K562 (cell line): ENCODE measurements at regions not wholly inside any gene's neighbourhood (a gene's known extent, or its start where the extent isn't known, plus 50 kb on each side); places are given as distances from the start of the nearest gene placed in this dataset.

Experiments
- ARID3A ChIP-seq: IDR thresholded peaks from 2 replicates; pipeline ENCODE4 v1.6.1; 2012; ENCODE audit warnings: low read depth, low read length, improper control_type of control experiment, borderline replicate concordance
- ASH1L ChIP-seq: fragments of 450-650 bp; IDR thresholded peaks from 2 replicates; pipeline ENCODE4 v1.6.1; 2018; ENCODE audit warnings: borderline replicate concordance, mild to moderate bottlenecking, low read depth; ENCODE audit not compliant: partially characterized antibody
- BCOR ChIP-seq: fragments of 450-650 bp; IDR thresholded peaks from 2 replicates; pipeline ENCODE4 v1.6.1; 2016
- HSF4 ChIP-seq: fragments of 250-450 bp; sonication (Bioruptor Pico); IDR thresholded peaks from 2 replicates; pipeline ENCODE4 v2.1.2; 2022; ENCODE audit warnings: mild to moderate bottlenecking, moderate library complexity, borderline replicate concordance
- KAT7 ChIP-seq: sonication (generic); formaldehyde crosslinking; IDR thresholded peaks from 2 replicates; pipeline ENCODE4 v1.8.0; 2022; ENCODE audit warnings: missing genetic modification reagents, mild to moderate bottlenecking, borderline replicate concordance
- LEF1 ChIP-seq: fragments of 450-650 bp; IDR thresholded peaks from 2 replicates; pipeline ENCODE4 v1.6.1; 2016; ENCODE audit warnings: mild to moderate bottlenecking
- MAFF ChIP-seq: IDR thresholded peaks from 2 replicates; pipeline ENCODE4 v1.6.1; 2012; ENCODE audit warnings: low read length, improper control_type of control experiment
- SRSF7 ChIP-seq: fragments of 200-400 bp; formaldehyde crosslinking; optimal IDR thresholded peaks from 2 replicates; pipeline ENCODE3; 2017; ENCODE audit warnings: mild to moderate bottlenecking, low read depth, low read length
- TCF7L2 ChIP-seq: fragments of 150-350 bp; IDR thresholded peaks from 2 replicates; pipeline ENCODE4 v1.6.1; 2016; ENCODE audit warnings: low read depth, mild to moderate bottlenecking, low read length, moderate library complexity
- ZNF280A ChIP-seq: fragments of 450-650 bp; IDR thresholded peaks from 2 replicates; pipeline ENCODE4 v1.6.1; 2018; ENCODE audit warnings: mild to moderate bottlenecking, low read depth; ENCODE audit not compliant: partially characterized antibody
- TF ChIP-seq, protein P1 (sequence below): fragments of 450-650 bp; IDR thresholded peaks from 2 replicates; pipeline ENCODE4 v1.6.1; 2016; ENCODE audit warnings: borderline replicate concordance
- TF ChIP-seq, protein P2 (sequence below), 2 experiments: fragments of 450-650 bp in 1 of 2; IDR thresholded peaks; 2 replicates each; pipeline ENCODE4 v1.6.1; 2011 to 2017; ENCODE audit warnings: low read depth in 2 of 2, antibody characterized with exemption in 1 of 2, borderline replicate concordance in 1 of 2, low read length in 1 of 2, mild to moderate bottlenecking in 1 of 2, mixed read lengths in 1 of 2; ENCODE audit not compliant: control insufficient read depth in 1 of 2
- TF ChIP-seq, protein P3 (sequence below): fragments of 250-450 bp; sonication (Bioruptor Pico); IDR thresholded peaks from 2 replicates; pipeline ENCODE4 v1.5.0; 2022; ENCODE audit warnings: mild to moderate bottlenecking
- TF ChIP-seq, protein P4 (sequence below), 2 experiments: fragments of 450-650 bp in 1 of 2; sonication (generic) in 1 of 2; formaldehyde crosslinking; conservative IDR thresholded peaks; 2 replicates each; pipeline versions ENCODE4 v1.4.0 to v1.8.1; 2020 to 2022; ENCODE audit warnings: mild to moderate bottlenecking in 1 of 2, missing genetic modification reagents in 1 of 2

GRCh38 chr7:122219253-122219865 is 75.3 kb upstream of the AASS start (continued):
- TF ChIP-seq SRSF7 (no peak), HSF4 (no peak), ASH1L (no peak), TCF7L2 (no peak), BCOR (no peak), LEF1 (no peak), ZNF280A (no peak), MAFF (peak; percentile 61; the same call in 1 of the 2 replicates), ARID3A (no peak), KAT7 (CRISPR knock-in tag) (no peak)
- TF ChIP-seq, protein P1, sequence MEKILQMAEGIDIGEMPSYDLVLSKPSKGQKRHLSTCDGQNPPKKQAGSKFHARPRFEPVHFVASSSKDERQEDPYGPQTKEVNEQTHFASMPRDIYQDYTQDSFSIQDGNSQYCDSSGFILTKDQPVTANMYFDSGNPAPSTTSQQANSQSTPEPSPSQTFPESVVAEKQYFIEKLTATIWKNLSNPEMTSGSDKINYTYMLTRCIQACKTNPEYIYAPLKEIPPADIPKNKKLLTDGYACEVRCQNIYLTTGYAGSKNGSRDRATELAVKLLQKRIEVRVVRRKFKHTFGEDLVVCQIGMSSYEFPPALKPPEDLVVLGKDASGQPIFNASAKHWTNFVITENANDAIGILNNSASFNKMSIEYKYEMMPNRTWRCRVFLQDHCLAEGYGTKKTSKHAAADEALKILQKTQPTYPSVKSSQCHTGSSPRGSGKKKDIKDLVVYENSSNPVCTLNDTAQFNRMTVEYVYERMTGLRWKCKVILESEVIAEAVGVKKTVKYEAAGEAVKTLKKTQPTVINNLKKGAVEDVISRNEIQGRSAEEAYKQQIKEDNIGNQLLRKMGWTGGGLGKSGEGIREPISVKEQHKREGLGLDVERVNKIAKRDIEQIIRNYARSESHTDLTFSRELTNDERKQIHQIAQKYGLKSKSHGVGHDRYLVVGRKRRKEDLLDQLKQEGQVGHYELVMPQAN, result no peak
- TF ChIP-seq, protein P2, sequence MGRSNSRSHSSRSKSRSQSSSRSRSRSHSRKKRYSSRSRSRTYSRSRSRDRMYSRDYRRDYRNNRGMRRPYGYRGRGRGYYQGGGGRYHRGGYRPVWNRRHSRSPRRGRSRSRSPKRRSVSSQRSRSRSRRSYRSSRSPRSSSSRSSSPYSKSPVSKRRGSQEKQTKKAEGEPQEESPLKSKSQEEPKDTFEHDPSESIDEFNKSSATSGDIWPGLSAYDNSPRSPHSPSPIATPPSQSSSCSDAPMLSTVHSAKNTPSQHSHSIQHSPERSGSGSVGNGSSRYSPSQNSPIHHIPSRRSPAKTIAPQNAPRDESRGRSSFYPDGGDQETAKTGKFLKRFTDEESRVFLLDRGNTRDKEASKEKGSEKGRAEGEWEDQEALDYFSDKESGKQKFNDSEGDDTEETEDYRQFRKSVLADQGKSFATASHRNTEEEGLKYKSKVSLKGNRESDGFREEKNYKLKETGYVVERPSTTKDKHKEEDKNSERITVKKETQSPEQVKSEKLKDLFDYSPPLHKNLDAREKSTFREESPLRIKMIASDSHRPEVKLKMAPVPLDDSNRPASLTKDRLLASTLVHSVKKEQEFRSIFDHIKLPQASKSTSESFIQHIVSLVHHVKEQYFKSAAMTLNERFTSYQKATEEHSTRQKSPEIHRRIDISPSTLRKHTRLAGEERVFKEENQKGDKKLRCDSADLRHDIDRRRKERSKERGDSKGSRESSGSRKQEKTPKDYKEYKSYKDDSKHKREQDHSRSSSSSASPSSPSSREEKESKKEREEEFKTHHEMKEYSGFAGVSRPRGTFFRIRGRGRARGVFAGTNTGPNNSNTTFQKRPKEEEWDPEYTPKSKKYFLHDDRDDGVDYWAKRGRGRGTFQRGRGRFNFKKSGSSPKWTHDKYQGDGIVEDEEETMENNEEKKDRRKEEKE (IDR thresholded peaks at IDR 0.05; ENCODE audit: borderline replicate concordance in 1 of 2, control insufficient read depth in 1 of 2, low read depth in 2 of 2, low read length in 1 of 2), result no peak
- TF ChIP-seq, protein P3, sequence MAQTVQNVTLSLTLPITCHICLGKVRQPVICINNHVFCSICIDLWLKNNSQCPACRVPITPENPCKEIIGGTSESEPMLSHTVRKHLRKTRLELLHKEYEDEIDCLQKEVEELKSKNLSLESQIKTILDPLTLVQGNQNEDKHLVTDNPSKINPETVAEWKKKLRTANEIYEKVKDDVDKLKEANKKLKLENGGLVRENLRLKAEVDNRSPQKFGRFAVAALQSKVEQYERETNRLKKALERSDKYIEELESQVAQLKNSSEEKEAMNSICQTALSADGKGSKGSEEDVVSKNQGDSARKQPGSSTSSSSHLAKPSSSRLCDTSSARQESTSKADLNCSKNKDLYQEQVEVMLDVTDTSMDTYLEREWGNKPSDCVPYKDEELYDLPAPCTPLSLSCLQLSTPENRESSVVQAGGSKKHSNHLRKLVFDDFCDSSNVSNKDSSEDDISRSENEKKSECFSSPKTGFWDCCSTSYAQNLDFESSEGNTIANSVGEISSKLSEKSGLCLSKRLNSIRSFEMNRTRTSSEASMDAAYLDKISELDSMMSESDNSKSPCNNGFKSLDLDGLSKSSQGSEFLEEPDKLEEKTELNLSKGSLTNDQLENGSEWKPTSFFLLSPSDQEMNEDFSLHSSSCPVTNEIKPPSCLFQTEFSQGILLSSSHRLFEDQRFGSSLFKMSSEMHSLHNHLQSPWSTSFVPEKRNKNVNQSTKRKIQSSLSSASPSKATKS, result no peak
- TF ChIP-seq, protein P4, sequence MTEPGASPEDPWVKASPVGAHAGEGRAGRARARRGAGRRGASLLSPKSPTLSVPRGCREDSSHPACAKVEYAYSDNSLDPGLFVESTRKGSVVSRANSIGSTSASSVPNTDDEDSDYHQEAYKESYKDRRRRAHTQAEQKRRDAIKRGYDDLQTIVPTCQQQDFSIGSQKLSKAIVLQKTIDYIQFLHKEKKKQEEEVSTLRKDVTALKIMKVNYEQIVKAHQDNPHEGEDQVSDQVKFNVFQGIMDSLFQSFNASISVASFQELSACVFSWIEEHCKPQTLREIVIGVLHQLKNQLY (CRISPR knock-in tag; conservative IDR thresholded peaks at IDR 0.05), result no peak
